22Rv1 (cell line): ENCODE measurements at regions not wholly inside any gene's neighbourhood (a gene's known extent, or its start where the extent isn't known, plus 50 kb on each side); places are given as distances from the start of the nearest gene placed in this dataset.

Experiments
- H3K27ac ChIP-seq: fragments of 450-650 bp; 2 replicates; pipeline ENCODE4 v1.5.1; 2017
- CTCF ChIP-seq: fragments of 450-650 bp; IDR thresholded peaks from 2 replicates; pipeline ENCODE4 v1.5.1; 2017; ENCODE audit warnings: mild to moderate bottlenecking
- ZFX ChIP-seq: fragments of 450-650 bp; IDR thresholded peaks from 2 replicates; pipeline ENCODE4 v1.6.1; 2017; ENCODE audit warnings: antibody characterized with exemption, borderline replicate concordance

- no peak overlapping the region for H3K27ac ChIP-seq
- TF ChIP-seq ZFX (no peak), CTCF (no peak)
Measured at GRCh38 chr6:84340422-84340821, 113.0 kb upstream of the CEP162 start.

GRCh38 chr6:84333842-84334241 is 106.4 kb upstream of the CEP162 start:
- no peak overlapping the region for H3K27ac ChIP-seq
- no peak for TF ChIP-seq ZFX
- TF ChIP-seq CTCF: no peak

GRCh38 chr6:84332139-84333034 is 104.9 kb upstream of the CEP162 start:
- H3K27ac ChIP-seq: no peak overlapping the region
- no peak for TF ChIP-seq CTCF
- TF ChIP-seq ZFX: no peak

- no peak overlapping the region for H3K27ac ChIP-seq
- TF ChIP-seq ZFX: no peak
Measured at GRCh38 chr6:84330325-84330724, 102.9 kb upstream of the CEP162 start.

GRCh38 chr6:84329516-84329915 is 102.1 kb upstream of the CEP162 start:
- TF ChIP-seq CTCF: no peak
- TF ChIP-seq ZFX: no peak
- no peak overlapping the region for H3K27ac ChIP-seq

- TF ChIP-seq ZFX (no peak), CTCF (no peak)
- no peak overlapping the region for H3K27ac ChIP-seq
Measured at GRCh38 chr6:84329077-84329476, 101.6 kb upstream of the CEP162 start.

GRCh38 chr6:84317463-84317862 is 90.0 kb upstream of the CEP162 start:
- no peak for TF ChIP-seq CTCF
- no peak overlapping the region for H3K27ac ChIP-seq

GRCh38 chr6:84314377-84314898 is 87.0 kb upstream of the CEP162 start:
- TF ChIP-seq ZFX: no peak
- TF ChIP-seq CTCF: no peak
- H3K27ac ChIP-seq: no peak overlapping the region
